ENCODE measurements at regions not wholly inside any gene's neighbourhood (a gene's known extent, or its start where the extent isn't known, plus 50 kb on each side); places are given as distances from the start of the nearest gene placed in this dataset.

DNA sequence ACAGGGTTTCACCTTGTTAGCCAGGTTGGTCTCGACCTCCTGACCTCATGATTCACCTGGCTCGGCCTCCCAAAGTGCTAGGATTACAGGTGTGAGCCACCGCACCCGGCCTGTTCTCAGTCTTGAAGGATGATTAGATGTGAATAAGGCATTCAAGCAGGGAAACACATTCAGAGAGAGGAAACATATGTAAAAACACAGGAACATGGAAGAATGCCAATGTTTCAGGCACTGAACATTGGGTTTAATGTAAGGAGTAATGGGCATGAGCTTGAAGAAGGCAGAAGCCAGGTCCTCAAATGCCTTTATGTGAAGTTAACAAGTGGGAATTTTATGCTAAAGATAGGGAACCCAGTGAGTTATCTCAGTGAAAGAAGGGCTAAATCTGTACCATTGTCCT is 74.3 kb downstream of the ARL4A start:
- Histone ChIP-seq H3K9ac (ENCODE audit: control insufficient read depth, insufficient read depth, low read length) (no peak overlapping the region), H3K4me3 (no peak overlapping the region), H3K27ac (ENCODE audit: control insufficient read depth, insufficient read depth) (no peak overlapping the region), H3K4me2 (ENCODE audit: control insufficient read depth, insufficient read depth) (no peak overlapping the region), H3K27me3 (replicated peaks in 1 of 2; ENCODE audit: control insufficient read depth in 2 of 2, insufficient read depth in 2 of 2, low read length in 1 of 2) (no peaks in the 10 kb centered on the region), H3K79me2 (ENCODE audit: control insufficient read depth, insufficient read depth, low read length) (no peaks in the 10 kb centered on the region), H3K9me3 (replicated peaks; ENCODE audit: control insufficient read depth, insufficient read depth, low read length) (no peaks in the 10 kb centered on the region), H3K4me1 (ENCODE audit: control insufficient read depth, insufficient read depth, low read length) (no peaks in the 10 kb centered on the region), H3K36me3 (ENCODE audit: control insufficient read depth in 2 of 2, insufficient read depth in 2 of 2, low read length in 1 of 2) (no peaks in the 10 kb centered on the region), H2AFZ (ENCODE audit: control insufficient read depth, low read depth, low read length) (no peak overlapping the region), H4K20me1 (ENCODE audit: control insufficient read depth, insufficient read depth) (no peaks in the 10 kb centered on the region; the same call in 1 of the 2 replicates)
- SMC1A ChIA-PET (ENCODE audit: uncharacterized antibody, unreplicated experiment): no interaction called here
- RAD21 ChIA-PET (ENCODE audit: unreplicated experiment): no interaction called here
- CTCF ChIA-PET: no interaction called here
- no peak for ATAC-seq
- DNase-seq (ENCODE audit: low read depth, low spot score): no peak
- no TSS peak for BruUV-seq (replicated peaks)
- 26% methylated on average over 4 of the region's 4 CpGs for WGBS (ENCODE audit: insufficient coverage, insufficient replicate concordance, low lambda C conversion rate, missing lambda C conversion rate)
- no peak for FAIRE-seq
- TF ChIP-seq, protein P1, sequence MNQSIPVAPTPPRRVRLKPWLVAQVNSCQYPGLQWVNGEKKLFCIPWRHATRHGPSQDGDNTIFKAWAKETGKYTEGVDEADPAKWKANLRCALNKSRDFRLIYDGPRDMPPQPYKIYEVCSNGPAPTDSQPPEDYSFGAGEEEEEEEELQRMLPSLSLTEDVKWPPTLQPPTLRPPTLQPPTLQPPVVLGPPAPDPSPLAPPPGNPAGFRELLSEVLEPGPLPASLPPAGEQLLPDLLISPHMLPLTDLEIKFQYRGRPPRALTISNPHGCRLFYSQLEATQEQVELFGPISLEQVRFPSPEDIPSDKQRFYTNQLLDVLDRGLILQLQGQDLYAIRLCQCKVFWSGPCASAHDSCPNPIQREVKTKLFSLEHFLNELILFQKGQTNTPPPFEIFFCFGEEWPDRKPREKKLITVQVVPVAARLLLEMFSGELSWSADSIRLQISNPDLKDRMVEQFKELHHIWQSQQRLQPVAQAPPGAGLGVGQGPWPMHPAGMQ (IDR thresholded peaks at IDR 0.05; ENCODE audit: borderline replicate concordance): no peak
- POLR2A ChIA-PET: no interaction called here
- intact Hi-C loops (cut with micrococcal nuclease; ENCODE audit: unreplicated experiment) (no loop called here), in situ Hi-C loops (cut with MboI) (no loop called here)

DNA sequence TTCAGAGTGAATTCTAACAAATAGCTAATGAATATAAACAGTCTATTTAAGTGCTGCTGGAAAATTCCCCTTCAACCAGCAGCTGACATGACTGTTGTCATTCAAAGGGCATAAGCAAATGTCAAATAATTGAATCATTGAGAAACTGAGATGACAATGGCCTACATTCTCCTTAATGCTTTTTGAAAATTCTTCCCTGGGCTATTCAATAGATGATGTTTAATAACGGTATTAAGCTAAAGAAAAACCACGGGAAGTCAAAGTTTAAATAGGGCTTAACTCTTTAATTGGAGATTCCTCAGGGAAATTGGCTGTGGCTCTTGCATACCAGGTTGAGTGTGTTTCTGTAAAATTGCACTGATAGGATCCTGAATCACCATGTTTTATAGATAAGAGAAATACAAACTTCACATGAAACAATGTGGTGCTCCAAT is 77.0 kb downstream of the ARL4A start:
- Histone ChIP-seq H3K4me2 (ENCODE audit: control insufficient read depth, insufficient read depth) (no peak overlapping the region), H3K27ac (ENCODE audit: control insufficient read depth, insufficient read depth) (no peak overlapping the region), H3K4me3 (no peak overlapping the region), H3K27me3 (replicated peaks in 1 of 2; ENCODE audit: control insufficient read depth in 2 of 2, insufficient read depth in 2 of 2, low read length in 1 of 2) (no peaks in the 10 kb centered on the region), H3K79me2 (ENCODE audit: control insufficient read depth, insufficient read depth, low read length) (no peaks in the 10 kb centered on the region), H4K20me1 (ENCODE audit: control insufficient read depth, insufficient read depth) (no peaks in the 10 kb centered on the region; the same call in 1 of the 2 replicates), H3K36me3 (ENCODE audit: control insufficient read depth in 2 of 2, insufficient read depth in 2 of 2, low read length in 1 of 2) (no peaks in the 10 kb centered on the region), H2AFZ (ENCODE audit: control insufficient read depth, low read depth, low read length) (no peak overlapping the region), H3K9ac (ENCODE audit: control insufficient read depth, insufficient read depth, low read length) (no peak overlapping the region), H3K9me3 (replicated peaks; ENCODE audit: control insufficient read depth, insufficient read depth, low read length) (no peaks in the 10 kb centered on the region), H3K4me1 (ENCODE audit: control insufficient read depth, insufficient read depth, low read length) (no peaks in the 10 kb centered on the region)
- 43% methylated on average over 2 of the region's 2 CpGs for WGBS (ENCODE audit: insufficient coverage, insufficient replicate concordance, low lambda C conversion rate, missing lambda C conversion rate)
- in situ Hi-C loops (cut with MboI): no loop called here
- no TSS peak for BruUV-seq (replicated peaks)
- SMC1A ChIA-PET (ENCODE audit: uncharacterized antibody, unreplicated experiment): no interaction called here
- no peak for DNase-seq (ENCODE audit: low read depth, low spot score)
- intact Hi-C loops (cut with micrococcal nuclease; ENCODE audit: unreplicated experiment): no loop called here
- ATAC-seq: no peak
- TF ChIP-seq SIX5 (IDR thresholded peaks at IDR 0.05; ENCODE audit: low read depth, low read length, severe bottlenecking): no peak
- TF ChIP-seq RELA (IDR thresholded peaks at IDR 0.05; ENCODE audit: borderline replicate concordance, partially characterized antibody): no peak
- TF ChIP-seq YBX1 (IDR thresholded peaks at IDR 0.05): no peak
- TF ChIP-seq SMC3 (IDR thresholded peaks at IDR 0.05; ENCODE audit: borderline replicate concordance, low read length): no peak
- TF ChIP-seq ETV6 (conservative IDR thresholded peaks at IDR 0.05 in 1 of 2, IDR thresholded peaks at IDR 0.05 in 1 of 2; ENCODE audit: borderline replicate concordance in 1 of 2, low read depth in 1 of 2): no peak
- TF ChIP-seq FOXK2 (IDR thresholded peaks at IDR 0.05): no peak
- no peak for TF ChIP-seq HDAC6 (IDR thresholded peaks at IDR 0.05; ENCODE audit: unreplicated experiment)
- POLR2A ChIA-PET: no interaction called here
- RAD21 ChIA-PET (ENCODE audit: unreplicated experiment): no interaction called here
- CTCF ChIA-PET: no interaction called here
- no peak for FAIRE-seq

Data from GM12878 (cell line).